Right ventricle myocardium superior (tissue), 1 donor: ENCODE measurements at regions not wholly inside any gene's neighbourhood (a gene's known extent, or its start where the extent isn't known, plus 50 kb on each side); places are given as distances from the start of the nearest gene placed in this dataset.

Experiments used
- ATAC-seq: fragments of 200-7000 bp; cut with Tn5 transposase; one replicate; pipeline ENCODE4 v1.9.1; 2020; ENCODE audit warnings: mild to moderate bottlenecking; ENCODE audit not compliant: poor library complexity
- DNase-seq: peaks from one replicate; pipeline ENCODE4 v3.0.0-alpha.2; 2020
- intact Hi-C: fragments of 100-400 bp; cut with DNase I; formaldehyde crosslinking; loops from one replicate; pipeline ENCODE4 v1.11.2; 2022
- donor health status: DM: no; HTN: yes; CAD: no; lungs with severe emphysema.

DNA sequence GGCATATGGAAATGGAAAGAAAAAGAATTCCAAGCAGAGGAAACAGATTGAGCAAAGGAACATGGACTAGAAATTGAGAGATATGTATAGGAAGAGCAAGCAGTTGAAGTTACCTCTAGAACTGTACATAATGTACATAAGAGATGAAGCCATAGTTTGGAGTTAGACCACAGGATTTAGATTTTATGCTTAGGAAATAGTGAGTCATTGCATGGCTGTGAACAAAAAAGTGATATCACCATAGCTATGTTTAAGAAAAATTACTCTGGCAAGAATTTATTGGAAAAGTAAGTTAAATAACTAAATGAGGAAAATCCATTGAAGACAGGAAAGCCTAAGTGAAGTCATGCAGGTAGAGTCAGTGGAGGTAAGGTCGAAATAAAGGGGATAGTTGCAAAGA is 99.4 kb upstream of the GALNT5 start:
- DNase-seq = no peak
- no peak for ATAC-seq
- intact Hi-C loops = no loop called here

DNA sequence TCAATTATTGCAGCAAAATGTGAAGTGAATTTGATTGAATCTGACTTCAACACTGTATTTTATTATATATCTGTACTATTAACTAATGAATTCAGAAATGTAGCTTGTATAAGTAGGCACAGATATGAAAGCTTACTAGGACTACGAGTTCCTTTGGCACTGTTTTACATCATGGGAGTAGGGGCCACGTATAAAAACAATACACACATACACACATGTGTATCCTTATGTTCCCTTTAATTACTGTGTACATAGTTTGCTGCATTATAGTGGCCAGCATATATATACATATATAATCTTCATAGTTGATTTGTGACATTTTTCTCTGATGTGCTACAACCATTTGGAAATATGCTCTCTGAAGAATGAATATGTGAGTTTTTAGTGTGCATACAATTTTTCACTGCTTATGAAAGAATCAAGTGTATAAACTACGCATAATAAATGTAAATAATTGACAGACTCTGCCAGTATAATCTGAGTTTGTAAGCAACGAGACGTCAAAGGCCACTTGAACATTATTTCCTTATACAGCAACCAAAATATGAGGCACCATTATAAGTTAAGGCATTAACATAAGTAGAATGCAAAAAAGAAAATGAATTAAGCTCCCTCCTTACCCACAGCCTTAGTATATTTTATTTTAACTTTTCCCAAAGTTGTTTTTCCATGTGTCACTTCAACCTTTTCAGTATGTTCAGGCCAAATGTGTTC is 98.1 kb upstream of the GALNT5 start:
- DNase-seq = no peak
- intact Hi-C loops = no loop called here
- ATAC-seq = no peak

DNA sequence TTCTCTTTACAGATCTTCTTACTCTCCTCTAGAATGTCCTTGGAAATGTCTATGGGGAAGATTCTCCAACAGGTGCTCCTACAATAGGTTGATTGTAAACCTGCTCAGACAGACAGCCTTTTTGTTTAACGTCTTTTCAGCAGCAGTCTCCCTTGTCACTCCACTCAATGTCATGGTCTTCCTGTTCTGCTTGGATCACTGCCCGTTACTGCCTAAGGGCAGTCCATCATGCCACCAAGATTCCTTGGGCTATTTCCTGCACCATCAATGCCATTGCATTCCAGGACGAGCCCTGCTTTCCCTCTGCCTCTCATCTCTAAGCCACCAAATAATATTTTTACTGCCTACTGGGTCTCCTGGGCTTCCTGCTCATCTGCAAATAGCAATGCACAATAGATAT is 97.4 kb upstream of the GALNT5 start:
- intact Hi-C loops = no loop called here
- ATAC-seq = no peak
- no peak for DNase-seq

DNA sequence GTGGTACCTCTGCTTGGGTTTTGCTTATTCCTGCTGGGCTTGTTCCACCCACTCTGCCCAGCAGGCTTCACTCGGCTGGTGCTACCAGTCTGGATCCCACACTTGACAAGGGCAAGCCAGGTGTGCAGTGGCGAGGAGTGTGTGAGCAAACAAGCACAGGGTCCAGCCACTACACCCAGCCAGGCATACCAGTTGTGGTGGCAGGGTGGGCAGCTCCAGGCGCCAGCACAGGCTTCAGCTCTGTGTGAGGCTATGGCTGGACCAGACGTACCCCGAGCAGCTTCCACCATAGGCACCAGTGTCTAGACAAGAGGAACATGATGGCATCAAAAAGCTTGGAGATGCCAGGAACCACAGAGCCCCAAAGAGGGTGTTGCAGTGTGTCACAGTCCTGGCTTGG is 93.1 kb upstream of the GALNT5 start:
- no peak for DNase-seq
- intact Hi-C loops = no loop called here
- ATAC-seq = no peak

DNA sequence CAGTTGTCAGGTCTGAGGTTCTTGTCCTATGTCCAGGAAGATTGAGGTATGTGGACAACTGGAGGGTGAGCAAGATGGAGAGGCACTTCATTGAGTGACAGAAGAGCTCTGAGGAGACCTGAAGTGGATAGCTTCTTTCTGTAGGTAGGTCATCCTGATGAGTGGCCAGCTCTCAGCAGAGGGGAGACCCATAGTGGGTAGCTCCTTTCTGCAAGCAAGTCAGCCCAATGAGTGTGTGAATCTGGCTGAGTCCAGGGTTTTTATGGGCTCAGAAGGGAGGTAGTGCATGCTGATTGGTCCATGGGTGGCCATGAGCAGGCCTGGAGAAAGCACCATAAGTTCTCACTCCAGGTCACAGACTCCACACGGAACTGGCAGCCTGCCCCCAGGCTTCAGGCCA is 92.6 kb upstream of the GALNT5 start:
- DNase-seq (no peak), ATAC-seq (no peak)
- intact Hi-C loops = no loop called here

DNA sequence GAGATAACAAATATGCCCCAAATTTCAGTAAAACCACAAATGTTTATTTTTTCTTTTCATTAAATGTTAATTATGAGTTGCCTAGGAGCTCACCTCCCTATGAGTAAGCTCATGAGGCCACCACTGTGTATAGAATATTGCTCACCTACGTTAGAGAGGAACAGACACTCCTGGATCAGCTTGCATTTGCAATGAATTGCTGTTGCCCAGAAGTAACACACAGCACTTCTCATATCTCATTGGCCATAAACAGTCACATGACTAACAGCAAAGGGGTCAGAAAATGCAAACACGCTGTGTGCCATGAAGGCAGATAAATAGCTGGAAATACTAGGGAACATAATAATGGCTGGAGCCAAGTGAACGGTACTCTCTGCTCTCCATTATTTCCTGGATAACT is 89.0 kb upstream of the GALNT5 start:
- DNase-seq (no peak), ATAC-seq (no peak)
- intact Hi-C loops = no loop called here

DNA sequence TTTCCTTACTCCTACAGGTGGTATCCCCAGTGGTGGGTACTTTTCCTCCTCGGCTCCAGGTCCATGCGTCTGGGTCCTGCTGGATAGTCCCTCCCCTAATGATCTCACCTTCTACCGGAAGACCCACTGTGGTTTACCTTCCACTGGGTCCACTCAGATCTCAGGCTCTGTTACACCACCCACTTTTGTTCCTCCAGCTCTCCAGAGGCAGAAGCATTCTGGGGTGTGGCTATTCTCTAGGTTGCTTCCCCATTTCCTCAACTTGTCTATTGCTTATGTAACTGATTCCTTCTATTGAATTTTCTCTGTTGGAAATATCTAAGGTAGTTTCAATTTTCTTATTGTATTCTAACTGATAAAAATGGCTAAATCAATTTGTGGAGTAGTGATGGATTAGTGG is 87.6 kb upstream of the GALNT5 start:
- DNase-seq (no peak), ATAC-seq (no peak)
- intact Hi-C loops = no loop called here

DNA sequence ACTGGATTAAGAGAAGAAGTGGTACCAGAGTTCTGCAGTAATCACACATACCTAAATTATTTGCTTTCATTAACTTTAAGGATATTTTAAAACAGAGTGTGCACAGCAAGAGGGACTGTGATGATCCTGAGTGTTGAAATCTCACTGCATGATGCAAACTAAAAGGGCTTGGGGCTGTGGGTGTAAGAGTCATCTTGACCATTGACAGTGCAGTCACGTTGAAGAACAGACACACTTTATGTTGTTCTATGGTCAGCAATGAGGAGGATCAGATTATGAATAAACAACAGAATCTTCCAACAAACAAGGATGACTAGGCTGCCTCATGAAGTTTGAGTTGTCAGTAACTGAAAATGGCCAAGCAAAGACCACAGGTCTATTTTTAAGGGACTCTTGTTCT is 87.2 kb upstream of the GALNT5 start:
- intact Hi-C loops = no loop called here
- no peak for DNase-seq
- no peak for ATAC-seq

DNA sequence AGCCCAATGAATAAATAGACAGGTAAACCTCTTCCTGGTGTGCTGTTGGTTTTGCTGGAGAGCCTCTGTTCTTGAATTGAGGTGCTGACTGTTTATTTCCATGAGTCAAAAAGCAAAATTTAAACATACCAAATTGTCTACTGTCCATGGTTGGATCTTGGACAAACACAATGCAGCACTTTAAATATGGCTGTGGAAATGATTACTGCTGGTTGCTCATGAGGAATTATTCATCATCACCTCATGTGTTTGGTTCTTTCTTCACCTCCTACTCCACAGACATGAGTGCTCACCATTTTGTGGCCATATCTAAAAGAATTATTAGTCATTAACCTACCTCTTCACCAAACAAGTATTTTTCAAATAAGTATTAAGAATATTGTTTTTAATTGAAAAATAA is 85.3 kb upstream of the GALNT5 start:
- DNase-seq (no peak), ATAC-seq (no peak)
- intact Hi-C loops = no loop called here

DNA sequence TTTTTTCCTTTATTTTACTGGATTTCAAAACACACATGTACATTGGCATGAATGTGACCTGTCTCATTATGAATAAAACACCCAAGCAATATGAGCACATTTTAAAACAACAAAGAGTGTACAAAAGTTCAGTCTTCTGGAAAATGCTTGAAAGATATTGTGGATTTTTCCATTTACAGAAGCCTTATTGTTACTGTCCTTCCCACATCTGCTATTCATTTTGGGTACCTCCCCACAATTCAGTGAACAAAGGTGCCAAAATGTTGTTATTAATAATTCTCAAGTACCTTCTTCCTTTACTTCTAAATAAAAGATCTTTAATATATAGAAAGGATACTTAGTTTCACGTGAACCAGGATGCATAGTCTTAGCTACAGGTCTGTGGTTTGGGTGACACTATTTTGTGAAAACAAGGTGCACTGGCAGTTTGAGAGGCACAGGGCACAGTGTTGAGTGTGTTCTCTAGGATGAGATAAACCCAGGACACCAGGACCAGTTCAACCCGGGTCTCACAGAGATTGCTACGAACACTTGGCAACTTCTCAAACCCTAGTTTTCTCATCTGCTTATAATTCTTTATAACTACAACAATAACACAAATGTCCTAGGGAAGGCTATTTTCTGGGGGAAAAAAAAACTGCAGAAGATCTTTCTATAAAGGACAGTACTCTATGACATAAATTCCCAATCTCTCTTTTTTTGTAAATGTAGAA is 84.5 kb upstream of the GALNT5 start:
- DNase-seq (no peak), ATAC-seq (peak; percentile 95)
- intact Hi-C loops = no loop called here

DNA sequence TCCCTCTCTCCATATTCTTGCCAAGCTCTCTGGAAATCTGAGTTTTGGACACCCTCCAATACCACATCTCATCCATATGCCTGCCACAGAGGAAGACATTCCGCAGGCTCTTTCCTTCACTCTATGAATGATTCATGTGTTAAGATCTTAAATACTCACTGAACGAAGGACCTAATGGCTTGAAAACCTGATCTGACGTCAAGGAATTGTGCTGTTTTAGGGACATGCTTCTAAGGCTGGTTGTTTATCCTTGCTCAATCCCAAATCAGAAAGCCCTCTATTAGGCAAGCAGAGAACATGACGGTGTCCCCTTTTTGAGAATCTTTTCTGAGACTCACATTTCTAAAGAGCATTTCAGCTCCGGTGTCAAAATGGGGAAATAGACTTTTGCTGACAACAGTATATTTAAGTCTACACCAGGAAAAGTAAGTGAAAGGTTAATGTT is 83.7 kb upstream of the GALNT5 start:
- peak; percentile 84 for ATAC-seq
- intact Hi-C loops = no loop called here
- DNase-seq = no peak

DNA sequence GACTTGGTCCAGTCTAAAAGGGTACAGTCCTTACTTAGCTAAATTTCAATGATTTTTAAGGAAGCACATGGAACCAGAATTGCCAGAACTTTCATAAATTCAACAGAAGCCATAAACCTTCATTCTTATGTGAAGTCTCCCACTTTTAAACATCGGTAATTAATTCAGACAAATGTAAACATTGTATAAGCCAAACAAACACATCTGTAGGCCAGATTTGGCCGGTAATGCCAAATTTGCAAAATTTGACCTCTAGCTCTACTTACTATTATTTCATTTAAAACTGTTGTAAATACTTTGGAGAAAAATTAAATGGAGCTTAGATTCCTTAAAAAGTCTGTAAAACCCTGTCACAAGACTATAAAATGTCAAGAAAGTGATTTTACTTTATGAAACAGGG is 83.2 kb upstream of the GALNT5 start:
- DNase-seq (no peak), ATAC-seq (no peak)
- intact Hi-C loops = no loop called here

DNA sequence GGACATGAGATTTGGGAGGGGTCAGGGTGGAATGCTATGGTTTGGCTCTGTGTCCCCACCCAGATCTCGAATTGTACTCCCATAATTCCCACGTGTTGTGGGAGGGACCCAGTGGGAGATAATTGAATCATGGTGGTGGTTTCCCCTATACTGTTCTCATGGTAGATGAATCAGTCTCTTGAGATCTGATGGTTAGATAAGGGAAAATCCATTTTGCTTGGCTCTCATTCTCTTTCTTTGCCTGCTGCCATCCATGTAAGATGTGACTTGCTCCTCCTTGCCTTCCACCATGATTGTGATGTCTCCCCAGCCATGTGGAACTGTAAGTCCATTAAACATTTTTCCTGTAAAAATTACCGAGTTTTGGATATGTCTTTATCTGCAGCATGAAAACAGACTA is 80.9 kb upstream of the GALNT5 start:
- DNase-seq (no peak), ATAC-seq (no peak)
- intact Hi-C loops = no loop called here

DNA sequence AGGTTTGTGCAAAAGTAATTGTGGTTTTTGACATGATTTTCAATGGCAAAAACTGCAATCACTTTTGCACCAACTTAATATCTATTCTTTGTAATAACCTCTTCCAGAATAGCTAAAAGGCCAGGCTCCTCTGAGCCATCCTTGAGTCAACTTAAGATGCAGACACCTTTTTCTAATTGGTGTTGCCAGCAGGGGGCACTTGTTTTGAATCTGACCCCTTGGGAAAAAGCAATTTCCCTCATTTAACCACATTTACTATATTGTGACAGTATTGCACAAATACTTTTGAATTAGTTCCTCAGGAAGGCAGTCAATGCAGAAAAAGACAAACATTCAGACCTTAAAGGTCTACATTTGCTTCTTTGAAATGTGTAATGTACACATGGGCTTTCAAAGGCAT is 78.6 kb upstream of the GALNT5 start:
- DNase-seq = no peak
- no peak for ATAC-seq
- intact Hi-C loops = no loop called here

DNA sequence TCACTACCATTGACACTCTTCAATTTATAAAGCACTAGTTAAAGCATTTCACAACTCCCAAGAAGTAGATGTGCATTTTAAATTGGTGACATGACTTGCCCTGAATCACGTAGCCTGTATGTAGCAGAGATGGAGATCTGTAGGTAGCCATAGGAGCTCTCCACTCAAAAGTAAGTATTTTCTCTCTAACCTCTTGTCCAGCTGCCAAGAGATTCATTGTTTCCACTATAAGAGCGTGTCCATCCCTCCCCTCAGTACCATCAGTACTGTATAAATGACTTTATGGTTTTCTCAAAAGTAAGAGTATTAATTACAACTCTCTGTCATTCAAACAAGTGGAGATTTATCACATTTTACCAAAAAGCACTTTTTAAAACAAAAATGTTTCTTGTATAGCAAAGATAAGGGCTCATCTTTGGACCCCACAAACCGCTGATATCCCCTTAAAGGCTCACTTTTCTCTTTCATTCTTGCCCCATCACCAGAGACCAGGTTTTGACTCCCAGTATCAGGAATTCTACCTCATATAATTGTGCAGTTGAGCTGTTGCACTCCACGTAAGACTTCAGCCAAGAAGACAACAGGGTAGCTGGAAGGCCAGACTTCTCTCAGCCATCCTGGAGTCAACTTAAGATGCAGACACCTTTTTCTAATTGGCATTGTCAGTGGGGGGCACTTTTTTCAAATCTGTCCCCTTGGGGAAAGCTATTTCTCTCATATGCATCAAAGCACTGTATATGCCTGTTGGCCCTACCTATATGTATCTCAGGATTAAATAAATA is 78.0 kb upstream of the GALNT5 start:
- DNase-seq = no peak
- intact Hi-C loops = loop anchor here (10.0 kb wide), 1 partner anchor 125 kb away; no protein-coding TSS in a partner anchor
- no peak for ATAC-seq

DNA sequence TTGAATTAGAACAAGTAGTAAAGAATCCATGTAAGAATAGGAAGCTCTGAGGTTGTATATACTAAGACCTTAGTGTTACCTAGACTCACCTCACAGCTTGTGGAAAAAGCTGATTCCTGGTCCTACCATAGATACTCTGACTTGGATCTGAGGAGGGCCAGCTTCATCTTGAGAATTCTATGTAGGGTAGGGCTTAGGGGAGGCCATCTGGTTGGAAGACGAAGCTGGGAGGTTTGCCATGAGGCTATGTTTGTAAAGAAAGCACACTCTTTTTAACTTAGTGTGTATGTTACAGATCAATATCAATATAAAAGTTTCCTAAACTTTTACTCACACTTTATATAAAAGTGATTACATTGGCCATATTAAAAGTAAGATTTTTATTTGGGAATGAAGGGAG is 77.1 kb upstream of the GALNT5 start:
- ATAC-seq (no peak), DNase-seq (no peak)
- intact Hi-C loops = loop anchor here (10.0 kb wide), 1 partner anchor 126 kb away; no protein-coding TSS in a partner anchor

DNA sequence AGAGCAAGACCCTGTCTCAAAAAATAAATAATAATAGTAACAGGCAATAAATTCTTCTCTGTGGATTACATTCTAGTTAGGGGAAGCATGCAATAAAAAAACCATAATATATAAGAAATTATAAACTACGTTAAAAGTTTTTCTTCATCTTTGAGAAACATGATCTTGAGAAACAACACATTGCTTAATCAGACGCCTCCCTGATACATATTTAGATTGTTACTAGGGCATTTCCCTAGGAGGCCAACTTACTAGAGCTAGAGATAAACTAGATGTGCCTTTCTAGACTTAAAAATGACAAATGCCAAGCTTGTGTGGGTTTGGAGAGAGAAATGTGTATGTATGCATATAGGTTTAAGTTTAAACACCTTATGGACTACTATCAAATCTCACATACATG is 76.3 kb upstream of the GALNT5 start:
- intact Hi-C loops = loop anchor here (10.0 kb wide), 1 partner anchor 126 kb away; no protein-coding TSS in a partner anchor
- DNase-seq (no peak), ATAC-seq (no peak)

DNA sequence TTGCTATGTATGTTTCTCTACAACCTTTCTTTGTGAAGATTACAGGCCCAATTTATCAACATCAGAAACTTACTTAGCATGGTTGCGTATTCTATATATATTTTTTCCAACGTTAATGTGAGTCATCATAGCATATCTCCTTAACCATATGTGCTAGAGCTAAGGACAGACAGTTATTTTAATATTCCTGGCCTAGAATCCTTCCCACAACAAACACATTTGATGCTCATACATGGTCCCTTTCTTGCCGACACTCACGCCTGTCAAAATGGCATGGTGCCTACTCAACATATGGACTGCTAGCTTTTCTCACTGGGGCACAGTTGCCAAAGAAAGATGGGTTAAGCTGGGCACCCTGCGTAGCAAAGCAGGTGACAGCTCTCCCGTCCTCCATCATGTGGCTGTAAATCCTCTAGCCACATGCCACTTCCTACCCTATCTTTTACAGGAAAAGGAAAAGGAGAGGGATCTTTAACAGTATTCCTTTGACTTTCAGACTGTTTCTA is 75.2 kb upstream of the GALNT5 start:
- intact Hi-C loops = loop anchor here (10.0 kb wide), 1 partner anchor 127 kb away; no protein-coding TSS in a partner anchor
- ATAC-seq = no peak
- DNase-seq = no peak

DNA sequence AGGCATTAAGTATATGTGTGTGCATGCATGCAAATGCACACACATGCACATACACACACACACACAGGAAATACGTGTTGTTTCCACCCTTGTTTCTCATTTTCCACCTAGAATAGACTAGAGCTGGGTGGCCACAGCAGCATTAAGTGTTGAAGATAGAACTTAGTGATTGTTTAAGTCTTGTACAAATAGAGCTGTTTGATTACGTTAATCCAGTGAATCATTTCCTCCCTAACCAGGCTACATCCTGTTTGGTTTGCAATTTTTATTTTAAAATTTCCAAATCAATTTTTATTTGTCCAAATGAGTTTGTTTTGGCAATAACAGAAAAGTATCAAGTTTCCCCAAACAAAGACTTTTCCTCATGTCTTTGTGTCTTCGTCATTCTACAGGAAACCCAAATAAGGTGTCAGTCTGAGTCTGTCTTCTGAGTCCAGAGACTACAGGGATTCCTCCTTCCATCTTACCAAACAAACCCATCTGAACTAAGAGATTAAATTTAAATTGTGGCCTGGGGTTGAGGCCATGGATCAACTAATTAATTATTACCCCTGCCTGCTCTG is 74.6 kb upstream of the GALNT5 start:
- DNase-seq = no peak
- intact Hi-C loops = loop anchor here (10.0 kb wide), 1 partner anchor 128 kb away; no protein-coding TSS in a partner anchor
- ATAC-seq = peak; percentile 31
